Skeletal muscle tissue (tissue), 3 donors: ENCODE measurements at regions not wholly inside any gene's neighbourhood (a gene's known extent, or its start where the extent isn't known, plus 50 kb on each side); places are given as distances from the start of the nearest gene placed in this dataset.

ENCODE experiments used
- H3K27ac ChIP-seq: one replicate; pipeline ENCODE4 v1.7.0; 2013; ENCODE audit warnings: mild to moderate bottlenecking, low read depth, low read length, inconsistent platforms
- H3K27me3 ChIP-seq, 3 donors: one replicate each; pipeline ENCODE4 v1.7.0; 2013; ENCODE audit warnings: low read length in 3 of 3; ENCODE audit not compliant: control insufficient read depth in 3 of 3, insufficient read depth in 3 of 3
- H3K36me3 ChIP-seq, 3 donors: one replicate each; pipeline ENCODE4 v1.7.0; 2013; ENCODE audit warnings: low read length in 3 of 3; ENCODE audit not compliant: control insufficient read depth in 3 of 3, insufficient read depth in 3 of 3
- H3K4me1 ChIP-seq, 3 donors: one replicate each; pipeline ENCODE4 v1.7.0; 2013; ENCODE audit warnings: low read length in 3 of 3, mild to moderate bottlenecking in 3 of 3; ENCODE audit not compliant: control insufficient read depth in 3 of 3, insufficient read depth in 3 of 3
- H3K4me3 ChIP-seq, 3 donors: one replicate each; pipeline ENCODE4 v1.7.0; 2013; ENCODE audit warnings: low read length in 3 of 3
- H3K9ac ChIP-seq, 3 donors: one replicate each; pipeline ENCODE4 v1.7.0; 2013; ENCODE audit warnings: low read length in 3 of 3, mild to moderate bottlenecking in 3 of 3, moderate library complexity in 2 of 3, low read depth in 1 of 3
- H3K9me3 ChIP-seq, 3 donors: one replicate each; pipeline ENCODE4 v1.7.0; 2013; ENCODE audit warnings: low read length in 3 of 3; ENCODE audit not compliant: control insufficient read depth in 3 of 3
- donor health status: Osteomylitis.

DNA sequence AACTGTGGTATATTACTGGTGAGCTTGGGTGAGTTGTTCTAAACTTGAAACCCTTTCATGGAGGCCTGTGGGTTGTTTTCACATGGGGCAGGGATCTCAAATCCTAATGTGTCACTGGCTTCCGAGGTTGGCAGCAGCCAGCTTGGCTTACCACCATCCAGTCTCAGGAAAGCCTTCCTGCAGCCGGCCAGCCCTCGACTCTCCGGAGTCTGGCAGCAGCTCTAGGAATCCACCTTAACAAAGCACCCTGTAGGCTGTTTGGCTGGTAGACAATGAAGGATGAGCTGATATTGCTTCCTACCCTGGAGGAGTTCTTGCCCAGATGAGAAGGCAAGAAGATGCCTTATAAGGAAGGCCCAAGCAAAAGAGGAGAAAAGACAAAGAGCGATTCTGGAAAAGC lies 188.3 kb downstream of the KLF12 start:
- H3K27me3 ChIP-seq = no peaks in the 10 kb centered on the region
- H3K4me1 ChIP-seq = peaks cover 0 to 5% (median 3%) of the 10 kb centered on the region in 3 donors
- no peak overlapping the region for H3K27ac ChIP-seq
- no peaks in the 10 kb centered on the region for H3K9me3 ChIP-seq
- H3K36me3 ChIP-seq = no peaks in the 10 kb centered on the region
- no peak overlapping the region for H3K9ac ChIP-seq
- no peak overlapping the region for H3K4me3 ChIP-seq

DNA sequence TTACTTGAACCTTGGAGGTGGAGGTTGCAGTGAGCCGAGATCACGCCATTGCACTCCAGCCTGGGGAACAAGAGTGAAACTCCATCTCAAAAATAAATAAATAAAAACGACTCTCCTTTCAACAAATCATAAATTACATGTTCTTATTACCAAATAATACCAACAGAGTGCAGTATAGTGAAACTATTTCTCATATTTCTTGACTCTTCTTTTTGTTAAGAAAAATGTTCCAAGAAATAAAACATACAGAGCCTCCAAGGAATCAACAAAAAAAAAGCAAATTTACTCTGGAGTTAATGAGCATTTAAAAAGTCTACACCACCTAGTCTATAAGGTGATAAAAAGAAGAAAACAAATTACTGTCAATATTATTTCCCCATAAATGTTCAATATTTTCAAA lies 188.8 kb downstream of the KLF12 start:
- H3K9me3 ChIP-seq = no peaks in the 10 kb centered on the region
- no peaks in the 10 kb centered on the region for H3K27me3 ChIP-seq
- H3K4me1 ChIP-seq = peaks cover 0 to 5% (median 3%) of the 10 kb centered on the region in 3 donors
- no peak overlapping the region for H3K4me3 ChIP-seq
- H3K27ac ChIP-seq = peak overlapping the region; percentile 6
- no peak overlapping the region for H3K9ac ChIP-seq
- no peaks in the 10 kb centered on the region for H3K36me3 ChIP-seq

DNA sequence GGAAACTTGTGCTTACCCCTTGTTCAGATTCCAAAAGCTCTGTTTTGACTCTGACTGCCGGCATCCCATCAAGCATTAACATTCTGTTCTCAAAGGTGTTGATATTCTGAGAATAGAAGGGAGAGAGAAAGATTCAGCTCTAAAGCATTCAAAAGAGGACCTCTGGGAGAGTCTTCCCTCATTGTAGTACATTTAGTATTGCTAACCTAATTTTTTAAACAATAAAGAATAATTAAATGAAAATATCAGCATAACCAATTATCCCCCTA lies 190.3 kb downstream of the KLF12 start:
- Histone ChIP-seq H3K9me3 (no peaks in the 10 kb centered on the region), H3K27me3 (no peaks in the 10 kb centered on the region), H3K36me3 (no peaks in the 10 kb centered on the region), H3K27ac (no peak overlapping the region), H3K9ac (no peak overlapping the region), H3K4me1 (peaks cover 0 to 5% (median 3%) of the 10 kb centered on the region in 3 donors), H3K4me3 (no peak overlapping the region)

DNA sequence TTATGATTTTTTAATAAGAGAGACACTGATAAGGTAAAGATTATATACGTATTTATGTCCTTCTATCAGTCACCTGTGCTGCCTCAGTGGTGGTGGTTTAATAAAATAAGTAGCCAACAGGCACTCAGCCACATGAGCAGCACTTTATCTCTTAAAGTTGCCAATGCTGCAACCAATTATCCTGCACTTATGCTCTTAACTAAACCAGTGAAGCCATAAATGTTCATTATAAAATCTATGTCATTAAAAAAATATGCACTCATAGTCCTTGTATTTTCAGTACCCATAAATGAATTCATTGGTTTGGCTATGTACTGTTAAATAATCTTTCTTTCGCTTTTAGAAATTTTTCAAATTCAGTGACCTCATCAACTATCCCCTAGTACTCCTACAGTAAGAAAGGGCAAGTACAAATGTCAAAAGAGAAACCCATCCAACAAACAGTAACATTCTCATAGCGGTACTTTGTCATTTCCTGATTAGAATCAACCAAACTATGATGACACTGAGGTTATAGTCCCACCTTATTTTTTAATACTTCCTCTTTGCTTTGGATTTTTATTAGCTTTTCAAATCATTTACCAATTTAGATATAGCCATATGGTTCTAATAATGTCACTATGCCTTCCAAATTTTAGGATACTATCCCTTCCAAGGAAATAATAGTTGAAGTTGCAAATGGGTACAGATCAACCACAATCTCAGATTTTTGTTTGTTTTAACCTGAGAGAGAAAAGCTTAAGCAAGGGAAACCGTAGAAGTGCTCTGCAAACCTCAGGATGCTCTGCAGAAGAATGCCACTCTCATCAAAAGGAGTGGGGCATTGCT lies 190.9 kb downstream of the KLF12 start:
- Histone ChIP-seq H3K4me3 (no peak overlapping the region), H3K9ac (no peak overlapping the region), H3K36me3 (no peaks in the 10 kb centered on the region), H3K27me3 (no peaks in the 10 kb centered on the region), H3K27ac (no peak overlapping the region), H3K4me1 (peaks cover 0 to 5% (median 3%) of the 10 kb centered on the region in 3 donors), H3K9me3 (no peaks in the 10 kb centered on the region)

DNA sequence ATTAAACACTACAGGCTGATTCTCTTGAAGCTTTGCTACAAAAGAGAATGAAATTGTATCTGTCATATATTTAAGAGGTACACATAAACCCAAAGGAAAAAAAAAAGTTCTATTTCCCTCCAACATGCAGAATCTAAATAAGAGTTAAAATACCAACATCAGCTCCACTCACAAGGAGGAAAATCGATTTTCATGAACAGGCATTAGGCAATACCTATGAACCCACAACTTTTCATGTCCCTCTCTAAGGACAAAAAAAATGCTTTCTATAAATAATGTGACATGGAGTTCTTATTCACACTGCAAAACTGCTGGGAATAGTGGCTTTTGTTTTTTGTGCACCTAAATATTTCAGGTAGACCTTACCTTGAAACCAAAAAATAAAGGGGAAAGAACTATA lies 192.5 kb downstream of the KLF12 start:
- Histone ChIP-seq H3K9ac (no peak overlapping the region), H3K4me1 (peaks cover 0 to 5% (median 3%) of the 10 kb centered on the region in 3 donors), H3K9me3 (no peaks in the 10 kb centered on the region), H3K27ac (no peak overlapping the region), H3K4me3 (no peak overlapping the region), H3K27me3 (no peaks in the 10 kb centered on the region), H3K36me3 (no peaks in the 10 kb centered on the region)

DNA sequence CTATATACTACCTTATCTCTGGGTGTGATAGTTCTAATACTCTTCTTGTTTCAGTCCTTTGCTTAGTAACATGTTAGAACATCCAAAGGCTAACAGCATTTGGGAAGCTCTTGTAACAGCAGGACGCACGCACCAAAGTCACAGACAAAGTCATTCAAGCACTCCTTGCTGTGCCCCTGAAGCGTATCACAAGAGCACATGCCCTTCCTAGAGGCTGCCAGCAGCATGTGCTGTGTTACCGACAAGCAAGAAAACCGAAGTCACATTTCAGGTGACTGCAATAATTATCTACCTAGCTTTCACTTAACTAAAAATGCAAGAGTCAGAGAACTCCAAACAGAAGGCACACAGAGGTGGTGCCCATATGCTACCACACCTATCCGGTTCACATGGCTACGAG lies 194.1 kb downstream of the KLF12 start:
- no peaks in the 10 kb centered on the region for H3K27me3 ChIP-seq
- no peaks in the 10 kb centered on the region for H3K36me3 ChIP-seq
- no peak overlapping the region for H3K9ac ChIP-seq
- no peaks in the 10 kb centered on the region for H3K9me3 ChIP-seq
- H3K4me1 ChIP-seq = no peaks in the 10 kb centered on the region
- H3K4me3 ChIP-seq = no peak overlapping the region
- no peak overlapping the region for H3K27ac ChIP-seq

DNA sequence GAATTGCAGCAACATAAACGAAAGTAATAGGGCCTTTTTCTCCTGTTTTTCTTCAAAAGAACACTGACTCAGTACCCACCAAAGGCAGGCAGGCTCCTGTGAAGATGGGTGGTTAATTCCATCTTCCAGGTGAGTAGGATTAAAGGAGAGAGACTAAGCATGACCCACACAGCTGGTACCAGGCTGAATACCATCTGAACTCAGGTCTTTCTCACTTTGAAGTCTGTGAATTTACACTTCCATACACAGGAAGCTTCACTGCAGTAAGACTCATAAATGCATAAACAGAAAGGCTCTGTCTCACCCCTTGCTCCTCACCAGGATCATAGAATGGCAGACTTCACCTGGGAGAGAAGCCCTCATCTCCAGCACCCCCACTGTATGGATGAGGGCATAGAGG lies 194.6 kb downstream of the KLF12 start:
- H3K4me3 ChIP-seq = no peak overlapping the region
- no peaks in the 10 kb centered on the region for H3K4me1 ChIP-seq
- no peak overlapping the region for H3K27ac ChIP-seq
- H3K27me3 ChIP-seq = no peaks in the 10 kb centered on the region
- H3K9ac ChIP-seq = no peak overlapping the region
- no peaks in the 10 kb centered on the region for H3K9me3 ChIP-seq
- no peaks in the 10 kb centered on the region for H3K36me3 ChIP-seq

DNA sequence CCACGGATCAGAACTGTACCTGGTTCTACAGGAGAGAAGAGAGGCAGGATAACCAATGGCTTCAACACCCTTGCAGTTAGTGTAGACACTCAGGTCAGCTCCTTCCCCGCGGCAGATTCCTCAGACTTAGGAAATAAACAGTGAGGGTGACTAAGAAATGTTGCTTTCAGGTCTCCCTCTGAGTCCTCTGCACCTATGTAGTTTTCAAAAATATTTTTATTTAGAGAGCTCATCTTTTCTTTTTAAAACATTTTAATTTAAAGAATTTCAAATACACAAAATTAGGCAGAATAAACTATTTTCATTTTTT lies 195.2 kb downstream of the KLF12 start:
- Histone ChIP-seq H3K9ac (no peak overlapping the region), H3K4me3 (no peak overlapping the region), H3K36me3 (no peaks in the 10 kb centered on the region), H3K27me3 (no peaks in the 10 kb centered on the region), H3K4me1 (no peaks in the 10 kb centered on the region), H3K9me3 (no peaks in the 10 kb centered on the region), H3K27ac (no peak overlapping the region)

DNA sequence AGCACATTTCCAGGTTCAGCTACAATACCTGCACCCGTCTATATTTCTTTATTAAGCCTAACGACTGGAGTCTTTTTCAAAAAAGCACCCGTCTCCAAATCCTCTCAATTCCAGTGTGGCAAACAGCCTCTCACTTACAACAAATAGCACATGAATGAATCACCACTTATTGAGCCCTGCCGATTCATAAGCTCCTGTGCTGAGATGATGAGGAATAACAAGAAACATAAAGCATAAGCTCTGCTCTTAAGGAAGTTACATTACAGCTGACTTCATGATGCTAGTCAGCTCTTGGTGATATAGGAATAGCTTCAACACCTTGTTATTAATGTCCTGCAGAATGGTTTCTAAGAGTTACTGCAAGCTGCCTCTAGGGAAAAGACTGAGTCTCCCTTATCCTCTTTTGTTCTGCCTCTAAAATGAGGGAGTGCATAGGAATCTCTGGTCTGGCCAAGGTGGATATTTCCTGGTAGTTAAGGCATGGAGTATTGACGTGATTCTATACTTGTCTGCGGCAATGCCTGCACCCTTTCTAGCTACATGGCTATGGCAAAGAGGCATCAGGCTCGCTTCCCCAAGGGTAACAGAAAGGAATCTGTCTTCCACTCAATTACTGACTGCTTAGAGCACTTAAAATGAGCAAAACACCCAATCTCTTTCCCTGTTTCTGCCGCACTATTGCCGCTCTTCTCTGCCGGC lies 195.7 kb downstream of the KLF12 start:
- Histone ChIP-seq H3K9ac (no peak overlapping the region), H3K27ac (no peak overlapping the region), H3K4me3 (no peak overlapping the region), H3K4me1 (no peaks in the 10 kb centered on the region), H3K27me3 (no peaks in the 10 kb centered on the region), H3K36me3 (no peaks in the 10 kb centered on the region), H3K9me3 (no peaks in the 10 kb centered on the region)

DNA sequence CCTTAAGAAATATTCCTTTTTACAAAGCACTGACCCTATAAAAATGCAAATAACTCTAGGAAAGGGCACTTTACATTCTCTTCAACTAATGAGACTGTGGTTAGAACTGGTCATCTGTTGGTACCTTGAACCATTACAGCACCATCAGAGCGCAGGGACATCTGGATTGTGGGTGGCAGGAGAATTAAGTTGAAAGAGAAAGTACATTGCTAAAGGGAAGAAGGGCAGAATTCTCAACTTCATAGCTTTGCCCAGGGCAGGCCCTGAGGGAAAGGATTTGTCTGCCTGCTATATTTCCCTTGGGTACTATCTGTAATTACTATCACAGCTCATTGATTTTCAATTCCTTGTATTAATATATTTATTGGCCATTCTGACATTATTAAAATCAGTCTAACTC lies 196.8 kb downstream of the KLF12 start:
- H3K27me3 ChIP-seq = no peaks in the 10 kb centered on the region
- no peaks in the 10 kb centered on the region for H3K4me1 ChIP-seq
- no peaks in the 10 kb centered on the region for H3K9me3 ChIP-seq
- H3K9ac ChIP-seq = no peak overlapping the region
- H3K27ac ChIP-seq = no peak overlapping the region
- H3K4me3 ChIP-seq = no peak overlapping the region
- no peaks in the 10 kb centered on the region for H3K36me3 ChIP-seq
